ENCODE measurements at regions not wholly inside any gene's neighbourhood (a gene's known extent, or its start where the extent isn't known, plus 50 kb on each side); places are given as distances from the start of the nearest gene placed in this dataset.
"Not testable (repeated sequence)": the region's sequence is repeated elsewhere in the genome, so short reads cannot be mapped to it uniquely, and the experiment has no call there.

DNA sequence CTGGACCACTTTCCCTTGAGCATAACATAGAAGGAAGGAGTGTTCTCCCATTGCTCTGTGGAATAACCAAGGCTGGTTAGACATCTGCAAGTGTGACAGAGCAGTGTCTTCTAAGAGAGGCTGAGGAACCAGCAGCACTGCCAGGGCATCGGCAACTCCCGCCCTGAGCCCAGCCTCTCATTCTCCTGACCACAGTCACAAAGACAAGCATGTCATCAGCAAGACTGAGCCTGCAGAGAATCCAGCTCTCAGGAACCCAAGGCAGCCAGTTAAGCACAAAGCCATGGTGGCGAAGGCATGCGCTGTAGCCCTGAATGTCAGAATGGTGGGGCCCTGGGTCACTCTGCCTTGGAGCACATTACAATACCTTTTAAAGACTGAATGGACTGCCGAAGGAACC lies 253.9 kb downstream of the AGTPBP1 start:
- H3K36me3 ChIP-seq: no peaks in the 10 kb centered on the region
- H3K4me1 ChIP-seq: no peaks in the 10 kb centered on the region
- no peaks in the 10 kb centered on the region for H3K27me3 ChIP-seq
- H3K4me3 ChIP-seq: no peak overlapping the region
- no peak overlapping the region for H3K27ac ChIP-seq
- DNase-seq (ENCODE audit: low spot score): no peak
- no peaks in the 10 kb centered on the region for H3K9me3 ChIP-seq
- TF ChIP-seq, protein P1, sequence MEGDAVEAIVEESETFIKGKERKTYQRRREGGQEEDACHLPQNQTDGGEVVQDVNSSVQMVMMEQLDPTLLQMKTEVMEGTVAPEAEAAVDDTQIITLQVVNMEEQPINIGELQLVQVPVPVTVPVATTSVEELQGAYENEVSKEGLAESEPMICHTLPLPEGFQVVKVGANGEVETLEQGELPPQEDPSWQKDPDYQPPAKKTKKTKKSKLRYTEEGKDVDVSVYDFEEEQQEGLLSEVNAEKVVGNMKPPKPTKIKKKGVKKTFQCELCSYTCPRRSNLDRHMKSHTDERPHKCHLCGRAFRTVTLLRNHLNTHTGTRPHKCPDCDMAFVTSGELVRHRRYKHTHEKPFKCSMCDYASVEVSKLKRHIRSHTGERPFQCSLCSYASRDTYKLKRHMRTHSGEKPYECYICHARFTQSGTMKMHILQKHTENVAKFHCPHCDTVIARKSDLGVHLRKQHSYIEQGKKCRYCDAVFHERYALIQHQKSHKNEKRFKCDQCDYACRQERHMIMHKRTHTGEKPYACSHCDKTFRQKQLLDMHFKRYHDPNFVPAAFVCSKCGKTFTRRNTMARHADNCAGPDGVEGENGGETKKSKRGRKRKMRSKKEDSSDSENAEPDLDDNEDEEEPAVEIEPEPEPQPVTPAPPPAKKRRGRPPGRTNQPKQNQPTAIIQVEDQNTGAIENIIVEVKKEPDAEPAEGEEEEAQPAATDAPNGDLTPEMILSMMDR (IDR thresholded peaks at IDR 0.05): no peak

DNA sequence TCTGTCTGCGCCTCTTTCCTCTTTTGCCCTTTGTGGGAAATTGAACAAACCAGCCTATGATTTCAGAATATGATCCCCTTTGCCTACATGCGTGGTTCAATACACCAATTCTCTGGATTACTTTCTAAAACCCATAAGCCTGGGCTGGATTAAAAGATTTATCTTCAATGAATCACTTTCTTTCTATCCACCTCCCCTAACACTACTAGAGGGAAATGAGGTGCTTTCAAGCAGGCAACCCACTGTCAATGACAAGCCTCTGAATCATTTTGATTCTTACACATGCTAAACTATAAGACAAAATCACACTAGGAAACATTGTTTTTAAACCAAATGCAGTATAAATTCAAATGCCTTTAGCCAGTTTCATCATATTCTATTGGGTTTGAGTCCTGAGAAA lies 257.5 kb downstream of the AGTPBP1 start:
- H3K27me3 ChIP-seq: no peaks in the 10 kb centered on the region
- TF ChIP-seq, protein P1 (IDR thresholded peaks at IDR 0.05): no peak
- no peak overlapping the region for H3K4me3 ChIP-seq
- no peak for DNase-seq (ENCODE audit: low spot score)
- H3K9me3 ChIP-seq: no peaks in the 10 kb centered on the region
- no peaks in the 10 kb centered on the region for H3K4me1 ChIP-seq
- H3K36me3 ChIP-seq: no peaks in the 10 kb centered on the region
- H3K27ac ChIP-seq: no peak overlapping the region

GRCh38 chr9:85483208-85483607 lies 258.5 kb downstream of the AGTPBP1 start:
- DNase-seq (ENCODE audit: low spot score): no peak
- TF ChIP-seq, protein P1 (IDR thresholded peaks at IDR 0.05): no peak
- no peaks in the 10 kb centered on the region for H3K36me3 ChIP-seq
- no peaks in the 10 kb centered on the region for H3K27me3 ChIP-seq
- H3K4me3 ChIP-seq: no peak overlapping the region
- no peaks in the 10 kb centered on the region for H3K4me1 ChIP-seq
- no peaks in the 10 kb centered on the region for H3K9me3 ChIP-seq
- H3K27ac ChIP-seq: no peak overlapping the region

DNA sequence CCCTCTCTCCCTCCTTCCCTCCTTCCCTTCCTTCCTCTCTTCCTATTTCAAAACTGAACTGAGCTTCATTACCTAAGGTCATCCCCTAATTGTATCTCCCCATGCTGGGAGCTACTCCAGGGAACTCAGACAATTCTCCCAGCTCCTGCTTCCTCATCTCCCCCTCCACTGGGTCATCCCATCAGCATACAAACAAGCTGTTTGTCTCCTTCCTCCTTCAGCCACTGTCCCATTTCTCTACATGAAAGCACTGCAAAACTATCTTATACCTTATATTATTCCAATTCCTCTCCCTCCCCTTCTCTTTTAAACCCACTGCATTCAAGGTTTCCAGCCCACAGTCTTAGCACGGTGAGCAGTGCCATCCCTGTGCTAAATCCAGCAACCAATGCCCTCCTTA lies 262.4 kb downstream of the AGTPBP1 start:
- DNase-seq (ENCODE audit: low spot score): no peak
- H3K9me3 ChIP-seq: no peaks in the 10 kb centered on the region
- no peak overlapping the region for H3K27ac ChIP-seq
- H3K4me3 ChIP-seq: no peak overlapping the region
- H3K36me3 ChIP-seq: no peaks in the 10 kb centered on the region
- H3K27me3 ChIP-seq: no peaks in the 10 kb centered on the region
- TF ChIP-seq, protein P1 (IDR thresholded peaks at IDR 0.05): no peak
- H3K4me1 ChIP-seq: no peaks in the 10 kb centered on the region

- Histone ChIP-seq H3K27me3 (no peaks in the 10 kb centered on the region), H3K9me3 (no peaks in the 10 kb centered on the region), H3K4me3 (no peak overlapping the region), H3K4me1 (no peaks in the 10 kb centered on the region), H3K27ac (no peak overlapping the region), H3K36me3 (no peaks in the 10 kb centered on the region)
- TF ChIP-seq, protein P1 (IDR thresholded peaks at IDR 0.05): no peak
- no peak for DNase-seq (ENCODE audit: low spot score)
Measured at GRCh38 chr9:85478847-85479246, 262.9 kb downstream of the AGTPBP1 start.

- not testable (repeated sequence) for DNase-seq (ENCODE audit: low spot score); H3K27me3 ChIP-seq; H3K27ac ChIP-seq; H3K4me3 ChIP-seq; H3K36me3 ChIP-seq; H3K4me1 ChIP-seq; H3K9me3 ChIP-seq
Measured at GRCh38 chr9:85474896-85475295, 266.9 kb downstream of the AGTPBP1 start.
